ENCODE measurements at regions not wholly inside any gene's neighbourhood (a gene's known extent, or its start where the extent isn't known, plus 50 kb on each side); places are given as distances from the start of the nearest gene placed in this dataset.

DNA sequence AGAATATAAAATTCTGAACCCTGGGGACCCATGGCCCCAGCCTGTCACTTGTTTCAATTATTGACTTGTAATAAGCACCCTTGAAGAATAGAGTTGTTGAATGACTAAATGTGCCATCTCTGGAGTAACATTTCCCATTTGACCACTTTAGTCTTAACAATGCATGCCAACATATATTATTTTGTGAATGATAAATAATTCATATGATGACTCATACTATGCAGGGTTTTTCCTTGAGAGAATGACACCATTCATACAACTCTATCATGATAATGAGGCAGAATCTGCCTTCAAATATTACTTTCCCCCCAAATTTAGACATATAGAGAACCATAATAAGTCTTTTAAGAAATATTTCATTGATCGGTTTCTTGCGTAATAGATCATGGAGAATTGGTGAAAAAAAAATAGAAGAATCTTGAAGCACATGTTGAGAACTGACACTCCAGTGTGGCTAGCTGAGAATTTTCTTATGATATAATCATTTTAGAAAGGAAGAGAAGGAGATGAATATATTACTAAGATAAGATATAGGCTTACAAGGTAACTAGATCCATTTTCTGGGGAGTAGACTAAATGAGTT lies 404.5 kb downstream of the GRXCR1 start:
- TF ChIP-seq EZH2 (optimal IDR thresholded peaks at IDR 0.05; ENCODE audit: low read depth, low read length) (no peak), CTCF (IDR thresholded peaks at IDR 0.05; ENCODE audit: low read length) (no peak)

All from MM.1S (cell line).